ENCODE measurements at regions not wholly inside any gene's neighbourhood (a gene's known extent, or its start where the extent isn't known, plus 50 kb on each side); places are given as distances from the start of the nearest gene placed in this dataset.

GRCh38 chr11:133739481-133739880 lies 105.8 kb downstream of the SPATA19 start:
- Mint-ChIP-seq H3K4me3 (no peak overlapping the region), H3K27ac (no peak overlapping the region), H3K9me3 (peaks cover 7% of the 10 kb centered on the region), H3K36me3 (ENCODE audit: low read depth) (no peaks in the 10 kb centered on the region), H3K4me1 (ENCODE audit: low read depth) (no peaks in the 10 kb centered on the region), H3K27me3 (ENCODE audit: low read depth) (no peaks in the 10 kb centered on the region)

DNA sequence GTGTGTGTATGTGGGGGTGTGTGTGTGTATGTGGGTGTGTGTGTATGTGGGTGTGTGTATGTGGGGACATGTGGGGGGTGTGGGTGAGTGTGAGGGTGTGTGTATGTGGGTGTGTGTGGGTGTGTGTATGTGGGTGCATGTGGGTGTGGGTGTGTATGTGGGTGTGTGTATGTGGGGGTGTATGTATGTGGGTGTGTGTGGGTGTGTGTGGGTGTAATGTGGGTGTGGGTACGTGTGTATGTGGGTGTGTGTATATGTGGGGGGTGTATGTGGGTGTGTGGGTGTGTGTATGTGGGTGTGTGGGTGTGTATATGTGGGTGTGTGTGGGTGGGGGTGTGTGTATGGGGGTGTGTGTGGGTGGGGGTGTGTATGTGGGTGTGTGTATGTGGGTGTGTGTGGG lies 106.7 kb downstream of the SPATA19 start:
- peaks cover 7% of the 10 kb centered on the region for H3K9me3 Mint-ChIP-seq
- H3K4me1 Mint-ChIP-seq (ENCODE audit: low read depth), result no peaks in the 10 kb centered on the region
- H3K27ac Mint-ChIP-seq, result no peak overlapping the region
- H3K4me3 Mint-ChIP-seq, result no peak overlapping the region
- H3K36me3 Mint-ChIP-seq (ENCODE audit: low read depth), result no peaks in the 10 kb centered on the region
- no peaks in the 10 kb centered on the region for H3K27me3 Mint-ChIP-seq (ENCODE audit: low read depth)

GRCh38 chr11:133733631-133734030 lies 111.7 kb downstream of the SPATA19 start:
- Mint-ChIP-seq H3K9me3 (peaks cover 7% of the 10 kb centered on the region), H3K4me3 (no peak overlapping the region), H3K27ac (no peak overlapping the region), H3K27me3 (ENCODE audit: low read depth) (no peaks in the 10 kb centered on the region), H3K36me3 (ENCODE audit: low read depth) (no peaks in the 10 kb centered on the region), H3K4me1 (ENCODE audit: low read depth) (no peaks in the 10 kb centered on the region)

GRCh38 chr11:133732109-133732674 lies 113.1 kb downstream of the SPATA19 start:
- no peak overlapping the region for H3K27ac Mint-ChIP-seq
- H3K27me3 Mint-ChIP-seq (ENCODE audit: low read depth), result no peaks in the 10 kb centered on the region
- H3K36me3 Mint-ChIP-seq (ENCODE audit: low read depth), result no peaks in the 10 kb centered on the region
- no peaks in the 10 kb centered on the region for H3K9me3 Mint-ChIP-seq
- no peak overlapping the region for H3K4me3 Mint-ChIP-seq
- H3K4me1 Mint-ChIP-seq (ENCODE audit: low read depth), result no peaks in the 10 kb centered on the region

DNA sequence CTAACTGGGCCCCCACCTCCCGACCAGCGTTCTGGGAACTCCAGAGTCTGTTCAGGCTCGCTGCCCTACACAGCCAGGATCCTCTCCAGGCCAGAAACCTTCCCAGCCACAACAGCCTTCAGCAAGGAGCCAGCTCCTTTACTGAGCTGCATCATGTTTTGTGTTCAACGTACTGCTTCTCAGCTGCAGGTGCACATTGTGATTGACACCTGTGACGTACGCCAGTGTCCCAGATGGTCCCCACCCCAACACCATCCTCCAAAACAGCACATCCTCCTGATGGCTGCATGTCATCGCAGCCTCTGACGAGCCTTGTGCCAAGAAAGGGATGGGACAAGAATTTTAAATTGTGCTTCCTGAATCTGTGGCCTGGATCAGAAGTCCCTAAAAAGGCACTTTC lies 117.5 kb downstream of the SPATA19 start:
- H3K9me3 Mint-ChIP-seq, result no peaks in the 10 kb centered on the region
- H3K4me1 Mint-ChIP-seq (ENCODE audit: low read depth), result no peaks in the 10 kb centered on the region
- no peaks in the 10 kb centered on the region for H3K27me3 Mint-ChIP-seq (ENCODE audit: low read depth)
- no peaks in the 10 kb centered on the region for H3K36me3 Mint-ChIP-seq (ENCODE audit: low read depth)
- H3K27ac Mint-ChIP-seq, result no peak overlapping the region
- no peak overlapping the region for H3K4me3 Mint-ChIP-seq

GRCh38 chr11:133726542-133726941 lies 118.8 kb downstream of the SPATA19 start:
- Mint-ChIP-seq H3K27ac (no peak overlapping the region), H3K4me1 (ENCODE audit: low read depth) (no peaks in the 10 kb centered on the region), H3K9me3 (no peaks in the 10 kb centered on the region), H3K36me3 (ENCODE audit: low read depth) (no peaks in the 10 kb centered on the region), H3K27me3 (ENCODE audit: low read depth) (no peaks in the 10 kb centered on the region), H3K4me3 (no peak overlapping the region)

- Mint-ChIP-seq H3K4me1 (ENCODE audit: low read depth) (no peaks in the 10 kb centered on the region), H3K27ac (no peak overlapping the region), H3K36me3 (ENCODE audit: low read depth) (no peaks in the 10 kb centered on the region), H3K27me3 (ENCODE audit: low read depth) (no peaks in the 10 kb centered on the region), H3K4me3 (no peak overlapping the region), H3K9me3 (no peaks in the 10 kb centered on the region)
These were observed 121.2 kb downstream of the SPATA19 start for GRCh38 chr11:133724116-133724515.

DNA sequence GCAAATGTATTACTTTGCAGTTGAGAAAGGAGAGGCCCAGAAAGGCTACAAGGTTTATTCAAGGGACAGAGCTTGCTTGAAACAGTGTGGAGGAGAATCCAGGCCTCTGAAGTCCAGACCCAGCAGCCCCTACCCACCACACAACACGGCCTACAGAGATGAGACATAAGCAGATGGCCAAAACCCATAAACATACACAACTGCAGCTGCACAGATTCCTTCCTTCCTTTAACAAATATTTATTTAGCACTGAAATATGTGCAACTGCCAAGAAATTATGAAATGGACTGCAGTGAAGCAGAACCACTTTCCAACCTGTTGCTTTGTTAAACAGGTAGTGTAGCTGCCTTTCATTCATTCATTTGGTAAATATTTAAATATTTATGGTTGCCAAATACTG lies 122.3 kb downstream of the SPATA19 start:
- Mint-ChIP-seq H3K36me3 (ENCODE audit: low read depth) (no peaks in the 10 kb centered on the region), H3K4me3 (no peak overlapping the region), H3K27ac (no peak overlapping the region), H3K27me3 (ENCODE audit: low read depth) (no peaks in the 10 kb centered on the region), H3K9me3 (no peaks in the 10 kb centered on the region), H3K4me1 (ENCODE audit: low read depth) (no peaks in the 10 kb centered on the region)

GRCh38 chr11:133720951-133721350 lies 124.4 kb downstream of the SPATA19 start:
- Mint-ChIP-seq H3K4me1 (ENCODE audit: low read depth) (no peaks in the 10 kb centered on the region), H3K4me3 (no peak overlapping the region), H3K36me3 (ENCODE audit: low read depth) (no peaks in the 10 kb centered on the region), H3K27ac (no peak overlapping the region), H3K9me3 (no peaks in the 10 kb centered on the region), H3K27me3 (ENCODE audit: low read depth) (no peaks in the 10 kb centered on the region)

DNA sequence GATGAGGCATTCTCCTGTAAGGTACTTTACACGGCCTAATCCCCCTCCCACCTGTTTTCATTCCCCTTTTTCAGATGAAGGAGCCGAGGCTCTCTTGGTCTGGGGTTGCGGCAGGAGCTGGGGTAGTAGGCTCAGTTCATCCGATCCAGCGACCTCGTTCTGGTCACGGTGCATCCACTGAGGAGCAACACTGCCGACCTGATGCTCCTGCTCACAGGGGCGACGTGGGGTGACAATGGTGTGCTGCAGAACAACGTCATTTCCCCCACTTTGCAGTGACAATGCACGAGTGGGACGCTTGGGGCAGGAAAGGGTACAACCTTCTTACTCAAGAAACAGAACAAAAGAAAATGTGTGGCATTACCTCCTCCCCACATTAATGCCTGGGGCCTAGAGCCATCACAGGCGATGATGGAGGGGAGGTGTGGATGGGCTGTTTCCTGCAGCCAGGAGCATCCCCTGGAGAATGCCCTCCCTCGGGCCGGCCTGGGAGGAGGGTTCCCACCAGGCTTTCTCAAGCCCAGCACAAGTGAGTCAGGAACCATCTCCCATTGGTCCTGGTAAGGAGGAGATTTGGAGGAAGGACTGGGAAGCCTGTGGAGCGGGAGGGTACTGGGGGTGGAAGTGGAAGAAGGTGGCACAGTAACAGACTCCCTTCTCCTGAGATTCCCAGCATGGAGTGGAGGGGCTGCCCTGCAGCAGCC lies 125.6 kb downstream of the SPATA19 start:
- Mint-ChIP-seq H3K27me3 (ENCODE audit: low read depth) (no peaks in the 10 kb centered on the region), H3K27ac (no peak overlapping the region), H3K4me3 (no peak overlapping the region)

GRCh38 chr11:133718831-133719230 lies 126.5 kb downstream of the SPATA19 start:
- H3K4me1 Mint-ChIP-seq (ENCODE audit: low read depth), result no peaks in the 10 kb centered on the region
- no peaks in the 10 kb centered on the region for H3K27me3 Mint-ChIP-seq (ENCODE audit: low read depth)
- H3K36me3 Mint-ChIP-seq (ENCODE audit: low read depth), result no peaks in the 10 kb centered on the region
- H3K27ac Mint-ChIP-seq, result no peak overlapping the region
- H3K4me3 Mint-ChIP-seq, result no peak overlapping the region
- no peaks in the 10 kb centered on the region for H3K9me3 Mint-ChIP-seq

More for the DNA sequence above, 125.6 kb downstream of the SPATA19 start:
- Mint-ChIP-seq H3K4me1 (ENCODE audit: low read depth) (no peaks in the 10 kb centered on the region), H3K9me3 (no peaks in the 10 kb centered on the region), H3K36me3 (ENCODE audit: low read depth) (no peaks in the 10 kb centered on the region)

GRCh38 chr11:133718238-133718637 lies 127.1 kb downstream of the SPATA19 start:
- no peak overlapping the region for H3K4me3 Mint-ChIP-seq
- no peak overlapping the region for H3K27ac Mint-ChIP-seq
- no peaks in the 10 kb centered on the region for H3K4me1 Mint-ChIP-seq (ENCODE audit: low read depth)
- H3K27me3 Mint-ChIP-seq (ENCODE audit: low read depth), result no peaks in the 10 kb centered on the region
- H3K9me3 Mint-ChIP-seq, result no peaks in the 10 kb centered on the region
- no peaks in the 10 kb centered on the region for H3K36me3 Mint-ChIP-seq (ENCODE audit: low read depth)

- Mint-ChIP-seq H3K27me3 (ENCODE audit: low read depth) (no peaks in the 10 kb centered on the region), H3K4me3 (no peak overlapping the region), H3K9me3 (no peaks in the 10 kb centered on the region), H3K36me3 (ENCODE audit: low read depth) (no peaks in the 10 kb centered on the region), H3K27ac (no peak overlapping the region), H3K4me1 (ENCODE audit: low read depth) (no peaks in the 10 kb centered on the region)
These were observed 128.7 kb downstream of the SPATA19 start for GRCh38 chr11:133716602-133717001.

DNA sequence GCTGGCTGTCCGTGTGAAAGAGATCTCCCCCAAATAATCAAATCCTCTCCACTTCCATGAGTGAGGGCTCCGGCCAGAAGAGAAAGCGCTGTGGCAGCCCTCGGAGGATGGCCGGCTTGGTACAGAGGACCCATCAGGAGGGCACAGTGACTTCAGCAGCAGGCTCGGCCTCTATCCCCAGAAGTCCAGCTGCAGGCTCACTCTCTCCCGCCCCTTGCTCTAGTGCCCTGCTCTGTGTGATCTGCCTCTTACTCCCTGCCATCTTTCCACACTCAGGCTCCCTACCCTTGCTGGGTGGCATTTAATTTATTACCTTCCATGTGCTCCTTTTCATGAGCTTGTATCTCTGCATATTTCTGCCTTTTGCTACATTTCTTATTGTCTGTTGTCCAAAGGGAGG lies 129.7 kb downstream of the SPATA19 start:
- no peaks in the 10 kb centered on the region for H3K4me1 Mint-ChIP-seq (ENCODE audit: low read depth)
- H3K27ac Mint-ChIP-seq, result no peak overlapping the region
- no peaks in the 10 kb centered on the region for H3K27me3 Mint-ChIP-seq (ENCODE audit: low read depth)
- no peaks in the 10 kb centered on the region for H3K9me3 Mint-ChIP-seq
- no peak overlapping the region for H3K4me3 Mint-ChIP-seq
- no peaks in the 10 kb centered on the region for H3K36me3 Mint-ChIP-seq (ENCODE audit: low read depth)

DNA sequence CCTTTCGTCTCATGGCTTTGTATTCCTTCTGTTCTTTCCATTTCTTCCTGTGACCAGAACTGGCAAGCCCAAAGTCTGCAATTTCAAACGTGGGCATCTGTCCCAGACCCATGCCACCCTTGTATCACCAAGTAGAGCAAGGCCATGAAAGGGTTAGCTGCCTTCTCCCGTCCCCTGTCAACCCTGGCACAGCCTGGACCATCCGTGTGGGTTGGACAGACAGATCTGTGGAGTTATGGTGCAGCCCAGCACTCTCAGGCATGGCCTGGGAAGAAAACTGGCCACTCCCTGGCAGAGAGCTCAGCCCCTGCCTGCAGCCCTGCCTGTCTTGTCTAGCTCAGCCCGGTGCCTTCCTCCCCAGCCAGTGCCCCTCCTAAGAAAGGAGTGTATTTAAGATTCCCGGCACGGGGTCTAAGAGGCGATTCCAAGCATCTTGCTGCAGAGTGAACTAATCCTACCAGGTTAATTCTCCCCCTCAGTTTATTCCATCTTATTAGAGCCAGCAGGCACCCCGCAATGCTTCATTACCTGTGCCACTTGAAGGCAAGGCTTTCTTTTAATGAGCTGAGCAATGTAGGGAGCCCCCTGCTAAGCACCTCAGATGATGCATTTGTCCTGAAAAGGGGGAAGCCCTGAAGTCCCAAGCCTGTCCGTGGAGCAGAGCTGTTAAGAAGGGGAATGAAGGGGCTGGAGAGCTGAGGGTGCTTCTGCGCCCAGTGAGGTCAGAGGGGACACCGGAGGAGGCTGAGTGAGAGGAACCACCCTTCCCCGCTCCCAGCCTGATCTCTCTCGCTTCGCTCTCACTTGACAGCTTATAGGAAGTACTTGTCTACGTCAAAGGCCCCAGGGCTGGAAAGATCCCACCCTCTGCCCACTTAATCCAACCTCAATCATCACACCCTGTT lies 130.6 kb downstream of the SPATA19 start:
- H3K27me3 Mint-ChIP-seq (ENCODE audit: low read depth), result no peaks in the 10 kb centered on the region
- no peaks in the 10 kb centered on the region for H3K36me3 Mint-ChIP-seq (ENCODE audit: low read depth)
- no peaks in the 10 kb centered on the region for H3K9me3 Mint-ChIP-seq
- no peaks in the 10 kb centered on the region for H3K4me1 Mint-ChIP-seq (ENCODE audit: low read depth)
- H3K27ac Mint-ChIP-seq, result no peak overlapping the region
- no peak overlapping the region for H3K4me3 Mint-ChIP-seq

Measured in T-helper 1 cell treated with Interleukin-12 subunit alpha and Interleukin-12 subunit beta and Interleukin-4 antibody, amounts not matched to agents 30 μg/mL and 1 μg/mL, for 36 hours (primary cell).